ENCODE measurements at regions not wholly inside any gene's neighbourhood (a gene's known extent, or its start where the extent isn't known, plus 50 kb on each side); places are given as distances from the start of the nearest gene placed in this dataset.

DNA sequence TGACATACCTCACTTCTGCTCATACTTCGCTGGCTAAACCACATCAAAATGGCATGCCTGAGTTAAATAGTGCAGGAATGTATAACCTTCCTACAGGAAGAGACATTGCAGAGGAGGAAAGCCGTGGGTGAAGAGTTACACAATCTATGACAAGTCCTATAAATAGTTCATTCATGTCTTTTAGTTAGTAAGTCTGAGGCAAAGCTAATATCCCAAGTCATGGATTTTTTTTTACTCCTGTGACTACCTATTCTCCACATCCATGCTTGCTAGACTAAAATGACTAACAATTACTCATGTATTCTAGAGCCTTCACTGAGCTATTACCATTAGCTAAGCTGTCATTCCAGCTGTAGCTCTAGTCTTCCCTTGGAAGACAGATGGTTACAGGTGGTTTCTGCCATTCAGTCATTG lies 391.3 kb downstream of the NR2F1-AS1 start:
- peak; percentile 77 for DNase-seq (ENCODE audit: low read depth, low spot score)
- CTCF ChIA-PET: no interaction called here
- TF ChIP-seq, protein P1, sequence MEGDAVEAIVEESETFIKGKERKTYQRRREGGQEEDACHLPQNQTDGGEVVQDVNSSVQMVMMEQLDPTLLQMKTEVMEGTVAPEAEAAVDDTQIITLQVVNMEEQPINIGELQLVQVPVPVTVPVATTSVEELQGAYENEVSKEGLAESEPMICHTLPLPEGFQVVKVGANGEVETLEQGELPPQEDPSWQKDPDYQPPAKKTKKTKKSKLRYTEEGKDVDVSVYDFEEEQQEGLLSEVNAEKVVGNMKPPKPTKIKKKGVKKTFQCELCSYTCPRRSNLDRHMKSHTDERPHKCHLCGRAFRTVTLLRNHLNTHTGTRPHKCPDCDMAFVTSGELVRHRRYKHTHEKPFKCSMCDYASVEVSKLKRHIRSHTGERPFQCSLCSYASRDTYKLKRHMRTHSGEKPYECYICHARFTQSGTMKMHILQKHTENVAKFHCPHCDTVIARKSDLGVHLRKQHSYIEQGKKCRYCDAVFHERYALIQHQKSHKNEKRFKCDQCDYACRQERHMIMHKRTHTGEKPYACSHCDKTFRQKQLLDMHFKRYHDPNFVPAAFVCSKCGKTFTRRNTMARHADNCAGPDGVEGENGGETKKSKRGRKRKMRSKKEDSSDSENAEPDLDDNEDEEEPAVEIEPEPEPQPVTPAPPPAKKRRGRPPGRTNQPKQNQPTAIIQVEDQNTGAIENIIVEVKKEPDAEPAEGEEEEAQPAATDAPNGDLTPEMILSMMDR (IDR thresholded peaks at IDR 0.05; ENCODE audit: insufficient read depth, low read length, missing control alignments): no peak
- POLR2A ChIA-PET: interaction anchor here (0.7 kb wide), 1 partner anchor 87 kb away, joined by 3 read pairs; no protein-coding TSS in a partner anchor
- H3K4me3 ChIP-seq (ENCODE audit: low read depth, low read length): no peak overlapping the region

DNA sequence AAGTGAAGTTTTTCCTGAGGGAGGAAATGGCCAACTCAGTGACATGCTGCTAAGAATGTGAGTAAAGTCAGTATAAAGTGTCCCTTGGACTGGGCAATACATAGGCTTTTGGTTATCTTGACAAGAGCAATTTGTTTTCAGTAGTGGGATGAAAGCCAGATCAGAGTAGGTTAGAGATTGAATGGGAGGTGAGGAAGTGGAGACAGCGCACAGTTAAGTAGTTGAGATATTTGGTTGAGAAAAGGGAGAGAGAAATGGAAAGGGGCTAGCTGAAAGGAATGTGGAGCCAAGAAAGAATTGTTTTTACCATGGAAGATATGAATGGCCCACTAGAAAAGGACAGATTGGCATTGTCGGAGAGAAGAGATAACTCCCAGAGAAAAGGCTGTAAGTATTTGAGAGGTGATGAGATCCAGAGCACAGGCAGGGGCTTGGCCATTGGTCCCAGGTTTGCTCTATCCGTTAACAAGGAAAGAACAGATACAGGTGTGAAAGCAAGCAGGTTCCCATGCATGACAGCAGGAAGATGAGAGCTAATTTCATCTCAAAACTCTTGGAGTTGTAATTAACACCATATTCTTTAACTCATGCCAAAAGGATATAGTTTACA lies 392.0 kb downstream of the NR2F1-AS1 start:
- CTCF ChIA-PET: no interaction called here
- no peak for DNase-seq (ENCODE audit: low read depth, low spot score)
- H3K4me3 ChIP-seq (ENCODE audit: low read depth, low read length): no peak overlapping the region
- TF ChIP-seq, protein P1 (IDR thresholded peaks at IDR 0.05; ENCODE audit: insufficient read depth, low read length, missing control alignments): no peak
- POLR2A ChIA-PET: no interaction called here

DNA sequence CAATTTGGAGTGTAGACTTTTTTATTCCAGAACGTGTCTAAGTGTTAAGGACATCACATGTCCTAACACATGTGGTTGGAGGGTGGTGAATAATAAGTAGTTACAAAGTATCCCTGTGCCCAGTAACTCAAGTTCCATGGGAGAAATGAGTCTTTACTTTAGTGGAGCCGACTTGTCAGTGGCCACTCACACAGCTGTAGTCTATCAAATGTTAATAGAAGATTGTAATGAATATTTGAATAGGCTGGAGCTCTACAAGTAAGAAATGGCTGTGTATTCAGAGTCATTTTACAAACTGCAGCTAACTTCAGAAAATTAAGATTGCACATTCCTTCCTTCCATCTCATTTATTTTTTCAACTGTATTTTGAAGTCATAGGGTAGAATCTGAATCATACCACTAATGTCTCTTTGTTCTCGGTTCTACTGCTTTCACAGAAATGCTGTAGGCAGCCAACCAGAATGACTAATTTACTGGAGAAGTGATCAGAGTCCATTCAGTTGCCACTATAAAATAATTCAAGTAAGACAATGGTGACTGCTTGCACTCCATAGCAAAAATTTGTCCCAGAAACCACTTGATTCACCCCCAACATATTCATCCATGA lies 394.8 kb downstream of the NR2F1-AS1 start:
- ChIA-PET POLR2A (no interaction called here), CTCF (interaction anchor here (1.2 kb wide), 1 partner anchor 10 kb away, joined by 3 read pairs; no protein-coding TSS in a partner anchor)
- H3K4me3 ChIP-seq (ENCODE audit: low read depth, low read length): no peak overlapping the region
- DNase-seq (ENCODE audit: low read depth, low spot score): peak; percentile 44
- TF ChIP-seq, protein P1 (IDR thresholded peaks at IDR 0.05; ENCODE audit: insufficient read depth, low read length, missing control alignments): no peak

DNA sequence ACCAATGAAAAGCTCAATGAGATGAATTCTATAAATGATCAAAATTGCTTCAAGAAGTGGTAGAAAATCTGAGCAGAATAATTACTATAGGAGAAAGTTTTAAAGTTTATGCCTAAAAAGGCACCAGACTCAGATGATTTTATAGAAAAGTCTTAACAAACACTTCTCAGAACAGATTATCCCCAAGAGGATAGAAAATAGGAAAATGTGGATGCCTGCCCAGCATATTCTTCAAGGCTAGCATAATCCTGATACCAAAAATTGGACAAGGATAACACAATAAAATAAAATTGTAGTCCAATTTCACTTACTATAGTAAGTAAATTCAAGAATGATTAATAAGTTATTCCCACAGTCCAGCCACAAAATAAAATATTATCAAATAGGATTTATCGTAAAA lies 397.0 kb downstream of the NR2F1-AS1 start:
- TF ChIP-seq, protein P1 (IDR thresholded peaks at IDR 0.05; ENCODE audit: insufficient read depth, low read length, missing control alignments): no peak
- no peak for DNase-seq (ENCODE audit: low read depth, low spot score)
- H3K4me3 ChIP-seq (ENCODE audit: low read depth, low read length): no peak overlapping the region
- ChIA-PET POLR2A (no interaction called here), CTCF (no interaction called here)

DNA sequence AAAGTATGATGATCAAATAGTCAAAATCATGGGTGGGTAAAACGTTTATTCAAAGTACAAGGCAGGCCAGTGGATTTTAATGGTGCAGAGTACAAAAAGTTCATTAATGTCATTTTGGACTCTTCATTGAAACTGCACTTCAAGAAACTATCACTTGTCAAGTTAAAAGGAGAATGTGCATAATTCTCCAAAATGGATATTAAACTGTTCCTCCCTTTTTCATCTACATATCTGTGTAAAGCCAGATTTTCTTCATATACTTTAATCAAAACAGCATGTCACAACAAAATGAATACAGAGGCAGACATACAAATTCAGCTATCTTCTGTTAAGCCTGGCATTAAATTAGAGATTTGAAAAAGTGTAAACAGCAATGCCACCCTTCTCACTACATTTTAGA lies 401.6 kb downstream of the NR2F1-AS1 start:
- H3K4me3 ChIP-seq (ENCODE audit: low read depth, low read length): no peak overlapping the region
- TF ChIP-seq, protein P1 (IDR thresholded peaks at IDR 0.05; ENCODE audit: insufficient read depth, low read length, missing control alignments): no peak
- ChIA-PET CTCF (no interaction called here), POLR2A (no interaction called here)
- no peak for DNase-seq (ENCODE audit: low read depth, low spot score)

DNA sequence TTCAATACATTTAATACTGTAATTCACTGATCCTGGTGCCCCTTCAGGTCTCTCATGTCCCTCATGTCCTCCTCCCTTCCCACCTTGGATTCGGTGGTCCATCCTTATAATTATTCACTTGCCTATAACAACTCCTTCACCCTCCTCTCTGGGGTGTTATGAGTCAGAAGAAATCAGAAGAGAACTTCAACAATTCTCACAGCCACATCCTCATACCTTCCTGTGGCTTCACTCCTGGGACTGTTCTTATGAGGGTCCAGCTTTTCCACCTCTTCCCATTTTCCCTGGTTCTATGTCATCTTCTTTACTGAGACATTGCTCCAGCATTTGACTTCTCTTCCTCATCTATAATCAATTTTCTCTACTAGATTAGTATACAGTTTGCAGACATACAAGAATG lies 406.1 kb downstream of the NR2F1-AS1 start:
- no peak for DNase-seq (ENCODE audit: low read depth, low spot score)
- CTCF ChIA-PET: no interaction called here
- TF ChIP-seq, protein P1 (IDR thresholded peaks at IDR 0.05; ENCODE audit: insufficient read depth, low read length, missing control alignments): no peak
- no peak overlapping the region for H3K4me3 ChIP-seq (ENCODE audit: low read depth, low read length)
- POLR2A ChIA-PET: no interaction called here

Data from AG04449 (cell line).